Choroid plexus epithelial cell (primary cell): ENCODE measurements at regions not wholly inside any gene's neighbourhood (a gene's known extent, or its start where the extent isn't known, plus 50 kb on each side); places are given as distances from the start of the nearest gene placed in this dataset.
"Not testable (repeated sequence)": the region's sequence is repeated elsewhere in the genome, so short reads cannot be mapped to it uniquely, and the experiment has no call there.

Source experiments
- DNase-seq: peaks from one replicate; pipeline ENCODE4 v3.0.0-alpha.2; 2010; ENCODE audit warnings: low read depth
- H3K4me3 ChIP-seq: 2 replicates; pipeline ENCODE4 v1.5.1; 2011; ENCODE audit warnings: low read depth, mild to moderate bottlenecking, control low read depth, low read length, moderate library complexity
- CTCF ChIP-seq: conservative IDR thresholded peaks from 2 replicates; pipeline ENCODE4 v1.5.1; 2011; ENCODE audit warnings: low read depth, mild to moderate bottlenecking, control low read depth, inconsistent platforms, low read length, moderate library complexity

- no peak for TF ChIP-seq CTCF
- DNase-seq: no peak
Measured at GRCh38 chr17:63071797-63072196, 105.8 kb downstream of the TANC2 start.

GRCh38 chr17:63075969-63076368, 109.9 kb downstream of the TANC2 start:
- no peak overlapping the region for H3K4me3 ChIP-seq
- TF ChIP-seq CTCF: no peak
- no peak for DNase-seq

More at GRCh38 chr17:63071797-63072196, 105.8 kb downstream of the TANC2 start:
- H3K4me3 ChIP-seq: no peak overlapping the region

DNA sequence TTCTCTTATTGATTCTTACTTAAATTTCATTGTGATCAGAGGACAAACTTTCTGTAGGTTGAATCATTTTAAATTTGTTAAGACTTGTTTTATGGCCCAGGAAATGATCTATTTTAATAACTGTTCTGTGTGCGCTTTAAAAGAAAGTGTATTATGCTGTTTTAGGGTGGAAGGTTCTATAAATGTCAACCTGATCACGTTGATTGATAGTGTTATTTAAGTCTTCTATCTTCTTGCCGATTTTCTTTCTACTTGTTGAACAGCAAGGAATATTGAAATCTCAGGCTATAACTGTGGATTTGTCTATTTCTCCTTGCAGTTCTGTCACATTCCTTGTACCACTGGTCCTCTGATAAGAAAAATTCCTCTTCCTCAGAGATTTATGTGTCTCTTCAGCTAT, 112.7 kb downstream of the TANC2 start:
- no peak overlapping the region for H3K4me3 ChIP-seq
- no peak for TF ChIP-seq CTCF
- no peak for DNase-seq

DNA sequence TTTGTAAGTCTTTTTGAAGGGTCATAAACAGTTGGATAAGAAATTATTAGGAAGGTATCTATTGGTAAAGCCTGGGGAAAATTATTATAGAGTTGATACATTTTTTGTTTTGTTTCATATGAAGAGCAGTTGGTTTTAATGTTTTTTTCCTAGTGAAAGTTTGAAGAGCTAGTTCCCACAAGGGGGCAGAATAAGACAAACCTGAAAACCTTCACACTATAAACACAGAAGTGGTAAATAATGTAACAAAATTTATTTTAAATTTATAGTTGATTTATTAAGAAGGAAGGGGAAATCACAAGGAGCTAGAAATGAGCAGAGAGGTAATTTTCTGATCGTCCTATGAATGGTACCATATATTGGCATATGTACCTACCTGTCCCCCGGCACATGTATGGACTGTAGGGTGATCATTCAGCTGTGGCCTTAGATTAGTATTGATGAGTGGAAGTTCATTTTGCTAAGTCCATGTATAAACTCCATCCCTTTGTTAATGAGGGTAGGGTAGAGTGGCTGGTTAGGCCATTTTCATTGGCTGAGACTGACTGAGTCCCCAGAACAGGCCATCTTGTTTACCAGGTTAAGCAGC, 116.3 kb downstream of the TANC2 start:
- DNase-seq: peak; percentile 74
- peak; percentile 60 for TF ChIP-seq CTCF
- H3K4me3 ChIP-seq: no peak overlapping the region

GRCh38 chr17:63082952-63083351, 116.9 kb downstream of the TANC2 start:
- peak; percentile 34 for DNase-seq
- no peak for TF ChIP-seq CTCF
- H3K4me3 ChIP-seq: no peak overlapping the region

GRCh38 chr17:63086483-63087185, 120.6 kb downstream of the TANC2 start:
- no peak for DNase-seq
- TF ChIP-seq CTCF: no peak
- no peak overlapping the region for H3K4me3 ChIP-seq

- not testable (repeated sequence) for H3K4me3 ChIP-seq, DNase-seq
Measured at GRCh38 chr17:63090358-63091114, 124.5 kb downstream of the TANC2 start.

GRCh38 chr17:63091909-63092308, 125.9 kb downstream of the TANC2 start:
- H3K4me3 ChIP-seq, DNase-seq: not testable (repeated sequence)
